HG03135 (cell line): ENCODE measurements at regions not wholly inside any gene's neighbourhood (a gene's known extent, or its start where the extent isn't known, plus 50 kb on each side); places are given as distances from the start of the nearest gene placed in this dataset.
"Not testable (repeated sequence)": the region's sequence is repeated elsewhere in the genome, so short reads cannot be mapped to it uniquely, and the experiment has no call there.

Source experiments
- ATAC-seq: cut with Tn5 transposase; IDR thresholded peaks from one replicate; pipeline ENCODE4 v1.9.1; 2021; ENCODE audit warnings: mild to moderate bottlenecking, moderate library complexity; ENCODE audit not compliant: unreplicated experiment

DNA sequence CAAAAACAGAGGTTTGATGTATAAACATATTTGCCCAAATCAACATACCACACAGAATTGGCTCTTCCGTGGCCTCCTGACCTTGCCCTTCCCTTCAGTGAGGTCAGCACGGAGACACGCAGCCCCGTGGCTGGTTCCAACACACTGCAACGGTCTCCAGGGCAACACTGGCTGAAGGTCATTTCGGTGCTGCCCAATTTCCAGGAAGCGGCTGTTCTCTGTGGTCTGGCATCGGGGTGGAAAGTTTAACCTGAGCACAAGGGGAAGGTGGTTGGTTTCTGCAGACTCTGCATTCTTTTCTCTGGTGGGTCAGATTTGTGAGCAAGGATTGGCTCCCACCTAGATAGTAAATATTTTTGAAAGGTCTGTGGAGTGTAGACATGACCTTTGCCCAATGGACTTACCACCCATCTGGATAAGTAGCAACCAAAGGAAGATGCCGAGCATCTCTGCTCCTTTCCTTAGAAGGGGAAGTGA is 177.6 kb upstream of the PHACTR1 start:
- ATAC-seq, result no peak

DNA sequence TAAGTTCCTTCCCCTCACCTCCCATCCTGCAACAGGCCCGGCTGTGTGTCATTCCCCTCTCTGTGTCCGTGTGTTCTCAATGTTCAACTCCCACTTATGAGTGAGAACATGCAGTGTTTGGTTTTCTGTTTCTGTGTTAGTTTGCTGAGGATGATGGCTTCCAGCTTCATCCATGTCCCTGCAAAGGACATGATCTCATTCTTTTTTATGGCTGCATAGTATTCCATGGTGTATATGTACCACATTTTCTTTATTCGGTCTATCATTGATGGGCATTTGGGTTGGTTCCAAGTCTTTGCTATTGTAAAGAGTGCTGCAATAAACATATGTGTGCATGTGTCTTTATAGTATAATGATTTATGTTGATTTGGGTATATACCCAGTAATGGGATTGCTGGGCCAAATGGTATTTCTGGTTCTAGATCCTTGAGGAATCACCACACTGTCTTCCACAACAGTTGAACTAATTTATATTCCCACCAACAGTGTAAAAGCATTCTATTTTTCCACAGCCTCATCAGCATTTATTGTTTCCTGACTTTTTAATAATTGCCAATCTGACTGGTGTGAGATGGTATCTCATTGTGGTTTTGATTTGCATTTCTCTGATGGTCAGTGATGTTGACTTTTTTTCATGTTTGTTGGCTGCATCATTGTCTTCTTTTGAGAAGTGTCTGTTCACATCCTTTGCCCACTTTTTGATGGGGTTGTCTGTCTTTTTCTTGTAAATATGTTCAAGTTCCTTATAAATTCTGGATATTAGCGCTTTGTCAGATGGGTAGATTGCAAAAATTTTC is 174.1 kb upstream of the PHACTR1 start:
- ATAC-seq, result not testable (repeated sequence)

DNA sequence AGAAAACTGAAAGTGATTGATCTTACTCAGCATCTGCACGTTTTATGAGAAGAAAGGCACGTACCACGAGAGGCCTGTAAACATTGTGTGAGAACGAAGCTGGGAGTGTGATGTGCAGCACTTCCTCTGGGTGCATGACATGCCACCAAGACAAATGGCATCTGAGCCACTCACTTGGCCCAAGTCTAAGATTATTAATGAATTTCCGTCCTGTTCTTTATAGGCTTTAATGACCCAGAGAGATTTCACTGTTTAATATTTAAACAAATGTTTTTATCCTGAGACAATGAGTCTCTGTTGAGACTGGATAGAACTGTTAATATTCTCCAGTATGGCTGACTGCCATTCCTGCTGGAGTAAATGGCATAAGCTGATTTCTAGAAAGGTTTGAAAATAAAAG is 172.6 kb upstream of the PHACTR1 start:
- ATAC-seq, result no peak

DNA sequence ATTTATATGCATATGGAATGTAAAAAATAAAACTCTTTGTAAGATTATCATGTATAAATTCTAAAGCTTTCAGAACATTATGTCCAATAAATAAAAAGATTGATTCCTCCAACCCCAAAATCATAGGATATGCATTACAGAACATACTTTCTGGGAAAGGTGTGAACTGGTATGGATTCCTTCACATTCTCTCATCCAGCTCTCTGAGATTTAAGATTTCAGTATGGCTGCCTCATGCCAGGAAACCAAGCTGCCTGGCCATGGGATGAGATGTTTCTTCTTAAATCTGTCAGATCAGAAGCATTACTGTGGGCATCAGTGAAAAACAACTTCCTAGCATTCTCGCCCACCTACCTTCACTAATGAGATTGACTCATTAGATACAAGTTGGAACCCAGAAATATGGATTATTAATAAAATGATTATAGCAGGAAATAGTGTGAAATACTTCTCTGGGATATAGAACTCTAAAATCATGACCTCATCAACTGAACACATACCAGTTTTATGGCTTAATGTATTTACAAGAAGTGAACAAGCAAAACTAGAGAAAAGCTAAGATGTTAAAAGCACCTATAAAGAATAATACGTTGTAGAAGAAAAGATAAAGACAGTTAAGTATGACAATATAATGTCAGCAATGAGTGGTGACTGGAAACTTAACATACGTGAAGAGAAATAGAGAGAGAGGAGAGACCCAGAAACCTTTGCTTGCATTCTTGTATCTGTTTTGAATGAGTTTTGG is 171.6 kb upstream of the PHACTR1 start:
- no peak for ATAC-seq

DNA sequence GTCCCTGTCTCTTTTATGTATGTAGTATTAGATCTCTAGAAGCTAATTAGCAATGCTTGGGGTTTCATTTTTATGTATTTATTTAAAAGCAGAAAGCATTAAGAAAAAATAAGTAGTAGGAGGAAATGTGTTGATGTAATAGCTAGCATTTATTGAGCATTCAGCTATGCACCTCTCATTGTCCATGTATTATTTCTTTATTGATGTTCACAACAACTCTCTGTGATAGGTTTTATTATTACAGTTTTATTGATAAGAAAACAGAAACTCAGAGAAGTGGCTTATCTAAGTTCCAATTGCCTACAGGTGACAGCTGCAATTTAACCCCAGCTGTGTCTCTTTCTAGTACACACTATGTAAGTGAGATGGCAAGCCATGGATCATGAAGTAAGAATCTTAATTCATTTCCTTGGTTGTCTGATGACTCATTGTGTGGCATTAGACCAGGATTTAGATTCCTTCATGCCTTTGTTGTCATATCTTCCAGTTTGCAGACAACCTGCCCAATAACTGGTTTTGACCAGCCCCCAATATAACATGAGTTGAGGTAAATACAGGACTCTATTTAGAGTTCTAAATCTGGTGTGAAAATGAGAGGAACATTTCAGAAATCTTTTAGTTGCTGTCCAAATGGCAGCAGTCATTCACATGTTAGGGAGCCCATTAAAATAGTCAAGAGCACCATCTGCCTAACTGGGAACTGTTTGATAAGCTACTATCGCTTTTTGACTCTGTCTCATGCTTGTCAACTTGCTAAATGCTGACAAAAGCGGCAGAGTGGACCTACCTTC is 170.8 kb upstream of the PHACTR1 start:
- ATAC-seq, result no peak

DNA sequence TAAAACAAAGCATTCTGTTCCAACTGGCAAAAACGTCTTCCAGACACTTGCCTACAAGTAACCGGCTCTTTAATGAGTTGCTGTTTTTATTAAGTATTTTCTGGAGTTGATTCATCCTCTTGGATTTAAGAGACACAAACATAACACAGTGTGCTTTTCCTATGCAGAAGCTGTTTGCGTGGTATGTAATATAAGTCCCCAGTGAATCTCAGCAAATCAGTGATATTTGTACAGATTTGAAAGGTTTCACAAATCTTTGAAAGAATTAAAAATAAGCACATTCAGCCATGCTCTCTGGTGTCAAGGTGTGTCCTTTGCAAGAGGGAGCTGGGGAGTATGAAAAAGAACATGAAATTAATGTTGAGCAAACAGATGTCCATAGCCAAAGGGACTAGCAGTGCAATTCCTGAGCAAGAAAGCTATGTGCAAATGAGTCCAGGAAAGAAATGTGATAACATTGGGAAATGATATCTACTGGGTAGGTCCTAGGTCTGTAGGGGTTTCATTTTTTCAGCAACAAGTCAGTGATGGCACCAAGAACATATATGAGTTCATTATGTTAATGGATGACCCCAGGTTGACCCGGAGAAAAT is 170.1 kb upstream of the PHACTR1 start:
- ATAC-seq, result no peak

DNA sequence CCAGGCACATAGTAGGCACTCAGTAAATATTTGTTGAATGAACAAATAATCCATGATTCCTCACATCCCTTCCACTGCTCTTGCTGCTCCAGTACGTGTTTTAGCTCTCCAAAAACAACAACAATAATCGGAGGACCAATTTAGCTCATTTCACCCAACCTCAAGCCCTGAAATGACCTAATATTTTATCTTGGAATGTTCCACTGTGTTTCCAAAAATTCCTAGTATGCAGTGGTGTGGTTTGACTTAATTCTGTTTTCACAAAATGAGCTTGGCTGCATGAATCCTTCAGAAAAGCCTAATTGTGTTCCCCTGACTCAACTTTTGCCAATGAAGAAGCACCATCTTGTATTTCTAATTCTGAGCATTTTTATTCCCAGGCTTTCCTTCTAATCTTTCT is 168.0 kb upstream of the PHACTR1 start:
- no peak for ATAC-seq

DNA sequence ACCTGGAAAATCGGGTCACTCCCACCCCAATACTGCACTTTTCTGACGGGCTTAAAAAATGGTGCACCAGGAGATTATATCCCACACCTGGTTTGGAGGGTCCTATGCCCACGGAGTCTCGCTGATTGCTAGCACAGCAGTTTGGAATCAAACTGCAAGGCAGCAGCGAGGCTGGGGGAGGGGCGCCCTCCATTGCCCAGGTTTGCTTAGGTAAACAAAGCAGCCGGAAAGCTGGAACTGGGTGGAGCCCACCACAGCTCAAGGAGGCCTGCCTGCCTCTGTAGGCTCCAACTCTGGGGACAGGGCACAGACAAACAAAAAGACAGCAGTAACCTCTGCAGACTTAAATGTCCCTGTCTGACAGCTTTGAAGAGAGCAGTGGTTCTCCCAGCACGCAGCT is 167.1 kb upstream of the PHACTR1 start:
- not testable (repeated sequence) for ATAC-seq

DNA sequence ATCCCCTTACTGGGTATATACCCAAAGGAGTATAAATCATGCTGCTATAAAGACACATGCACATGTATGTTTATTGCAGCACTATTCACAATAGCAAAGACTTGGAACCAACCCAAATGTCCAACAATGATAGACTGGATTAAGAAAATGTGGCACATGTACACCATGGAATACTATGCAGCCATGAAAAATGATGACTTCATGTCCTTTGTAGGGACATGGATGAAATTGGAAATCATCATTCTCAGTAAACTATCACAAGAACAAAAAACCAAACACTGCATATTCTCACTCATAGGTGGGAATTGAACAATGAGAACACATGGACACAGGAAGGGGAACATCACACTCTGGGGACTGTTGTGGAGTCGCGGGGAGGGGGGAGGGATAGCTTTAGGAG is 161.7 kb upstream of the PHACTR1 start:
- not testable (repeated sequence) for ATAC-seq

DNA sequence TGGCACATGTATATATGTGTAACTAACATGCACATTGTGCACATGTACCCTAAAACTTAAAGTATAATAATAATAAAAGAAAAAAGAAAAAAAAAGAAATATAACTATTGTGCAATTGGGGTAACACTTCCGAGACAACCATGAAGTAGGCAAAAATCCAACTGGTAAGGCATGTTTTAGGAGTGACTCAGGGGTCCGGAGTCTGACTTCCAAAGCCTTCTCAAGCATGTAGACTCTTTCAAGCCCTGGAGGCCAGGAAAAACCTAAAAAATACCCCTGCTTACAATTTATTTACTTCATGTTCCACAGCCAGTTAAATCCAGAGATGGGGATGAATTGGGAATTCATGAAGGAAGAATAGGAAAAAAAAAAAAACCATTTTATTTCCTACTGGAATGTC is 161.3 kb upstream of the PHACTR1 start:
- no peak for ATAC-seq

DNA sequence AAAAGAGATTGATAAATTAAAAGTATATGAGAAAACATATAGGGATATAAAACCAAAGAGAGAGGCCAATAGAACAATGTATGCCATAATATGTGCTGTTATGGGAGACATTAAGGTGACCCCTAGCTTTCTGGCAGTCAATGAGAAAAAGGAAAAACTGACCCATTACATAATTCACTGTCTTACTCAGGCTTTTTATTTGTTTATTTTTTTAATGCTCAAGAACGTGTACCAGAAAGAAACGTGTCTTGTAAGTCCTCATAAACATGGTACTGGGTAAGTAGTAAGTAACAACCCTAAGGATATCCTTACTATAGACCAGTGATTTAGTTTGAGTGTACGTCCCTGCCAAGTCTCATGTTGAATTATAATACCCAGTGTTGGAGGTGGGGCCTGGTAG is 160.8 kb upstream of the PHACTR1 start:
- no peak for ATAC-seq

DNA sequence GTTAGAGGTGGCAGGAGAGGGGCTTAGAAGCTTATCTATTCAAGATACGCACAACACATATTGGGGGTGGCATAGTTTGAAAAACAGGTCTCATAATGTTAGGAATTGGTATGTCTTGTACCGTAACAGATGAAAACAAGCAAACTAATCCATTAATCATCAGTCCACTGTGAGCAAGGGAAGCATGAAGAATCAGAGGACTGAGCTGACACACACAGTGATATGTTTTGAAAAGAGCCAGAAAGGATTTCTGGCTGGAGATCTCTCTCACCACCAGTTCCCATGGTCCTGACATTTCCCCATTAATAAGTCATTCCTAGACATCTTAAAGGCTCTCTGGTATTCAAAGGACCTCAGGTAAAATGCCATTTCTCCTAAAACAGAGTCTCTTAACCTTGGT is 158.8 kb upstream of the PHACTR1 start:
- ATAC-seq, result no peak

DNA sequence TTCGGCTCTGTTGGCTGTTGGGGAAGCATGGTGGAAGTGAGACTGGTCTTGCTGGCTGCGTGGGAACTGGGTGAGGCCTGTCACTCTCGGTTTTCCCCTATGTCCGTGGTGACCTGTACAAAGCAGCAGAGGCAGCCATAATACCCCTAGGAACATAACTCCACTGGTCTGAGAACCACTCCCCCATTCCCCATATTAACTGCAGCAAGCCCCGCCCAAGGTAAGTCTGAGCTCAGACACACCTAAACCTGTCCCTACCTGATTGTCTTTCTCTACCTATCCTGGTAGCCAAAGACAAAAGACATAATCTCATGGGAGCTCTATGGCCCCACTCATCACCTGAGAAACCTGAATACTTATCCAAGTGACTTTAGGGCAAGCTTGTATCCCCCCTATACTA is 156.3 kb upstream of the PHACTR1 start:
- no peak for ATAC-seq

DNA sequence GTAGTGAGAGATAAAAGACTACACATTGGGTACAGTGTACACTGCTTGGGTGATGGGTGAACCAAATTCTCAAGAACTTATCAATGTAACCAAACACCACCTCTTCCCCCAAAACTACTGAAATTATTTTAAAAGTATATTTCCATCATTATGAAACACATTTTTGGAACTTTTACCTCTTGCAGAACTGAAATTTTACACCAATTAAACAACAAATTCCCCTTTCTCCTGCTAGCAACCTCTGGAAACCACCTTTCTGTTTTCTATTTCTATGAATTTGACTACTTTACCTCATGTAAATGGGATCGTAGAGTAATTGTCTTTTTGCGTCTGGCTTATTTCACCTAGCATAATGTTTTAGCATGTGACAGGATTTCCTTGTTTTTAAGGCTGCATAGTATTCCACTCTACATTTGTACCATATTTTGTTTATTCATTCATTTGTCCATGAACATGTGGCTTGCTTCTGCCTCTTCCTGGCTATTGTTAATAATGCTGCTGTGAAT is 149.9 kb upstream of the PHACTR1 start:
- ATAC-seq, result no peak

DNA sequence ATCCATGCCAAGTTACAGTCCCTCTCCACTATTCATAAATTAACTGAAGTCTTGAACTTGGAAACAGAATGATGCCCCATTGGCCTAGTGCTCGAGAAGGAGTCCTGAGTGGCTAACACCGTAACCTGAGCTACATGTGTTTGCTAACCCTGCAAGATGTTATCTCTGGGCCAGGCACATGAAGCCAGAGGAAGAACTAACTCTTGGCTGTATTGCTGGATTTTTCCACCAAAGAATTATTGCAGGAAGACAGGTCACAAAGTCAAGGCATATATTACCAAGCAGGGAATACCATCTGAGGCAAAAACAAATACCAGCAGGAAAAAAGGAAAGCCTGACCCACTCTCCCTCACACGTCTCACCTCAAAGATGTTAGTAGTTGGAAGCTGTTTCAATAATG is 148.9 kb upstream of the PHACTR1 start:
- no peak for ATAC-seq

DNA sequence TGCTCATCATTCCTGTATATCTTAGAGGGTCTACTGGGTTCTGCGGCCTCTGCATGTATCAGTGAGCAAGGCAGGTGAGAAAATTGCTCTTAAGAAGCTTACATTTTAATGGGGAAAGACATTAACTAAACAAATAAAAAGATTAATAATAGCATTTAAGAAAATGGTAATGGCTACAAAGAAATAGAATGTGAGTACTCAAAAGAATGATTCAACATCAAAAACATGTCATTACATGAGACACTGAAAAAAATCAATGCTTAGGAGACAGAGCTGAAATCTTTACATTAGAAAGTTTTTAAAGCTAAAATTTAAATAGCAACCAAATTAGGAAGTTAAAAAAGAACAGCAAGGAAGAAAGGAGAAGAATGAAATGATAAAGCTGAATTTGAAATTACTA is 146.9 kb upstream of the PHACTR1 start:
- no peak for ATAC-seq

DNA sequence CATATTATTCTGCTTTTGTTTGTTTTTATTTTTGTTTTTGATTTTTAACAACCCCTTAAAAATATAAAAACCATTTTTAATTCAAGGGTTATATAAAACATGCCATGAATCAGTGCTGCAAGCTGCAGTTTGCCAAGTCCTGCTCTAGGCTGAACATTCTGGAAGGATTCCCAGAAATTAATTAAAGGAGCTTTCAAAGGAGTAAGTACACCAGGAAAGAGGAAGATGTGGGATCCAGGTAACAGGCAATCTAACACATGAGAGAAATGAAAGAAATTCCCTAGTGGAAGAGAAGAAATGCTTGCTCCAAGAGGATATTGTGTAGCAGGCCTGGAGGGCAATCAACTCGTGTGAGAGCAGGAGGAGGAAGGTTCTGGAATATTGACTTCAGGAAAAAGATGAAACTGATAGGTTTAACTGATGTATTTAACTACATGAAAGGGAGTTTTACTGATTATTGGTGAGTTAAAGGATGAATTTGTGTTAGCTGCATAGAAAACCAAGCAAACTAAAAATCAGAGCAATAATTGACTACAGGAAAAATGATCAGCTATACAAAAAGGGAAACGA is 146.0 kb upstream of the PHACTR1 start:
- no peak for ATAC-seq

DNA sequence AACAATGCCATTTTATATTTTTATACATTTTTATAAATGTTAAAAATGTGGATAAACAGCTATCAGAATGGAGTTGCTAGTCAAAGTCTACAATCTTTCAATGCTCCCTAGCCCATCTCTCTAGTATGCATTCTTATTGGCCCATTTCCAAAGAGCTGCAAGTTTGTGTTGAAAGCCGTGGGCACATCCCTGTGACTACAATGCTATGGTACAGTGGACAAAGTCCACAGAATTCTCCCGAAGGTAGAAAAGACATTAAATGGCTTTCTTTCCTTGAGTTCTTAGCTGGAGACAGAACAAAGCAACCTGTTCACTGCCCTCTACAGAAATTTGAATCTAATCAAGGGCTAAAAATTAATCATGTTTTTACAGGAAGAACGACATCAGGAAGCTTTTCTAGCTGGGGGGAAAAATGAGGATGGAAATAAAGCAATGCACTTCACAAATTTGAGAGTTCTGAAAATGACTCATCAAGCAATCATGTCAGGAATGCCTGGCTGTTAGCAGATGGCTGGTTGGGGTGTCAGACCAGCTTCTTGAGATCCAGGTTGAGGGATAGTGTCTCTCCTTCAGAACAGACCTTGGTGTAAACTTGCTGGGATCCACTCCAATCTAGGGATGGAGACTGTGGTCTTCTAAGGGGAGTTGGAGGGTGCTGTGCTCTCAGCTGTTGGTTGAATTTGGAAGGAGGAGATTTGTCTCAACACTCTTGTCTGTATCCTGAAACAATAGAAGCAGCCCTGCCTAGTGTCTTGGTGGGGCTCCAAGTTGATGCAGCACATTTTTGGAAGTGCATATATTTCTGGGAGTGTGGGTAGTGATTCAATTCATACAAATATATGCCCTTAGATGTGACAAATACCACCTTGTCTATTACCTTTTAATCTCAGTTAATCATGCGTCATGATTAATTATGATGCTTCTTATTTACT is 143.4 kb upstream of the PHACTR1 start:
- no peak for ATAC-seq

DNA sequence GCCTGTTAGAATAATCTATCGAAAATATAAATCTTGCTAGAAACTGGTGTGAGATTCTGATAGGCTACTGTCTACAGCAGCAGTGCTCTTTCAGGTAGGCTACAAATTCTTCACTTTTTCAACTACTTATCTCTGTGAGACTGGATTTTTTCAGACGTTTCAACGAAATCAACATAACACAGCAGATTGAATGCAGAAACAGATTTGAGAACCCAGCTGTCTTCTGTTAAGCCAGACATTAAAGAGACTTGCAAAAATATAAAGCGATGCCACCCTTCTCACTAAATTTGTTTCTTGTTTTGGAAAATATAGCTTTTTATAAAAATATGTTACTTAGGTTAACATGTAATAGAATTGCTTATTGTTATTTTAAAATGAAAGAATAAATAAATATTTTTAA is 140.6 kb upstream of the PHACTR1 start:
- ATAC-seq, result no peak

DNA sequence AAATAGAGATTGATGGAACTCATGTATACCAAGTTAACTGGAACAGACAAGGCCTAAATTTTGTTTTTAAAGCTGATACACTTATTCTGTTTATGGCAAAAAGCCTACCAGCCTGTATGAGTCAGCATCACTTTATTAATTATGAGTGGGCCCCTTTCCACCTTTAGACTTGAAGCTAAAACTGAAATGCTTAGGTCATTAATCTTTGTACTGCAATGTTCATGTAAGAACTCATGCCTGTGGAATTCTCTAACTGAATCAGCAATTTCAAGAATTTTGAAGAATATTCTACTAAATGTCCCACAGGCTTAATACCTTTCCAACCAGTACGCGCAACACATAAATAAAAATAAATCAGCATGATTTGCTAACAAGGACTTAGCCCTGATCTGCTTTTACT is 140.2 kb upstream of the PHACTR1 start:
- no peak for ATAC-seq
